HG03039 (cell line): ENCODE measurements at regions not wholly inside any gene's neighbourhood (a gene's known extent, or its start where the extent isn't known, plus 50 kb on each side); places are given as distances from the start of the nearest gene placed in this dataset.

Experiments
- ATAC-seq: cut with Tn5 transposase; IDR thresholded peaks from one replicate; pipeline ENCODE4 v1.9.1; 2021; ENCODE audit warnings: mild to moderate bottlenecking, moderate library complexity; ENCODE audit not compliant: unreplicated experiment

DNA sequence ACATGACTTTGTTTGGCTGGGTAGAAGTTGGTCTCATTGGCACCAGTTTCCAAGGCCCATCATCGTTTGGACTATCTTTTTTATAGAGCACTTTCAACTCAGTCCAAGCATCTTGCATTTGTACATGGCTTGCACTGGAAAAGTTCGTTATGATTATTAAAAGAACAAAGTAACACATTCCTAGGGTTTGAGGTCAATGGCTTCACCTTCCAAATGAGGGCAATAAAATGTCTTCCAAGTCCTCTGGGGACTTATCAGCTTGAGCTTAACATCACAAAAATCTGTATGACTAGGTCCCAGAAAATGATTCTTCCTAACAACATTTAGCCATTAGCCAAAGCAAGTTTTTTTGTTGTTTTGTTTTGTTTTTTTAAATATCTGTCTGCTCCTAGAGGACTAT is 610.8 kb downstream of the LMO4 start:
- ATAC-seq = no peak

DNA sequence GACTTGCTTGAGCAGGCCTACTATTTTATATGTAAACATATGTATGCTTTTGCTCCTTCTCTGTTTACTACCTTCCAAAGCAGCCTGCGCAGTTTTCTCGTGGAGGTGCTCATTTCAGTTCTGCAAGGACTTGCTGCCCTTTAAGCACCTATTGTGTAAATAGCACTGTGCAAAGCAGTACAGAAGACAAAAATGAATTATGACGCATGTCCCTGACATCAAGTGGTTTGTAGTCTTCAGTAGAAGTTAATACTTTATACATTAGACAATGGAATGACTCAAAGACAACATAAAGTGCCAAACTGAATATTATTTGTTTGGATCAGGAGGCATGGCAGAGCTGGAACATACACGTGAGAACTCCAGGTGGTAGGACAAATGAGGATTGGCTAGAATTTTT is 611.7 kb downstream of the LMO4 start:
- no peak for ATAC-seq

DNA sequence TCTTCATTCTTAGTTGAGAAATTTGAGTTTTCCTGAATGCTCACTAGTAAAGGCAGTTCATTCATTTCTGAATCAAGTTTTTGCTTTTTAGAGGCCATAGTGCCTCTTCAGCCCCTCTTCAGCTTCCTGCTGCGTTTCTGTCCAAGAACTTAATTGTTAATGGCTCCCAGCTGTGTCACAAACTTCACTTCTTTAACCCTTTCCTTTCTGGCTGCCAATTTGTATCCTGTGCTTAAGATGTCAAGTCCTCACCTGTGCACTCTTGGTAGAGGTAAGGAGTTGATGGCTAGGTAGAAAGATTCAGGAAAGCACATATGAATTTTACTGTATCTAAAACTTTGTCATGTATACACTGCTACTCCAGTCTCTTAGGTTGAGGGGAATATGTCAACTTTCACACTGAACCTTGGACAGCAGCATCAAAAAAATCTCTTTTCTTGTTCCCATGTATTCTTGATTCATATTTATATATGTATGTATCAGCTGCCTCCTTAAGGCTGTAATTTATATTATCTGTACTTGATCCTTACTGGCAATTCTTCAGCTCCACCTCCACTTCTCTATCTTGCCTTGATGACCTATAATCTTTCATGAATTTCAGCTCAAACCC is 612.8 kb downstream of the LMO4 start:
- ATAC-seq = no peak

DNA sequence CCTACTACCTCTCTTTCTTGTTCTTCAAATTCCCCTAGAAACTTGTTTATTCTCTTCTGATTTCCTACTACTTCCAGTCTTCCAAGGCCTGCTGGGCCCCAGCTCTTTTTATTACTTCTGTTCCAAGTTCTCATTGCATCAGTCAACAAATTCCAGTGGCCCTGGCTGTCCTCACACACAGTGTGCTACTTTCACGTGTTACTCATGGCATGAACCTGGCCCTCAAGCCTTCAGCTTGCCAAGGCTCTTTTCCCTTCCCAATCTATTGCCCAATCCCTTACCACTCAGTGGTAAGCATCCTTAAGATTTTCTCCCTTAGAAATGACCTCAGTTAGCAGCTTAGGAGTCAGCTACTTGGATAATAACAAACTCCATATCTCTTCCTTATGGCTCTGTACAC is 613.5 kb downstream of the LMO4 start:
- ATAC-seq = no peak

DNA sequence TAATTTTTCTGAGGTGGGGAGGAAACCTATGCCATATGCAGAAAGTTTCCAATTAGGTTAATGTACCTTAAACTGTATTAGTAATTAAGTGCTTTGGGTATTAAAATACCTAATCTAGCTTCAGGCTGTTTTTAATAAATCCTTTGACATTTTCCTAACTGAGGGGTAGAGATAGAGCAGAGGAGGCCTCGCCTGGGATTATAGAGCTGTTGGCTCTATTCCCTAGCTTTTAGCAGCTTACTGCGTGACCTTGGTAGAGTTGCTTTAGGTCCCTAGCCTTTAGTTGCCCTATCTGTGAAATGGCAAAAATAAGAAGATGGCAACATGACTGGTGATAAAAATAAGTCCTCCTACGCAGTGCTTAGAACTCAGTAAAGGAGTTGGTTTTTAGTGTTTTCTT is 621.0 kb downstream of the LMO4 start:
- ATAC-seq = no peak

DNA sequence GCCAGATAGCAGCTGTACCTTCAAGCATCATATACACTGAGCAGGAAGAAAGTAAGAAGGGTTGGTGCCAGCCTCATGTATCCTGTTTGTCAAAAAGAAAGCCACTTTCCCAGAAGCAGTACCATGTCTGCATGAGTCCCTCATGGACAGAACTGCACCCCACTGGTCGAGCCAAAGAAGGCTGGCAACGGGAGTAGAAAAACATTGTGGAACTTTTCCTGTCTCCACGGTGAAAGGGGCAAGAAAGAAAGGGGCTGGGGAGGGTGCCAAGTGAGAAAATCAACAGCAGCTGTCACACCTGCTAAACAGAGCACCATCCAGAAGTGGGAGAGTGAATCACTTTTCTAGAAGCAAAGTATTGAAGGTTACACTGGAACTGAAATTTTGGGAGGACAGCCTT is 621.7 kb downstream of the LMO4 start:
- no peak for ATAC-seq

DNA sequence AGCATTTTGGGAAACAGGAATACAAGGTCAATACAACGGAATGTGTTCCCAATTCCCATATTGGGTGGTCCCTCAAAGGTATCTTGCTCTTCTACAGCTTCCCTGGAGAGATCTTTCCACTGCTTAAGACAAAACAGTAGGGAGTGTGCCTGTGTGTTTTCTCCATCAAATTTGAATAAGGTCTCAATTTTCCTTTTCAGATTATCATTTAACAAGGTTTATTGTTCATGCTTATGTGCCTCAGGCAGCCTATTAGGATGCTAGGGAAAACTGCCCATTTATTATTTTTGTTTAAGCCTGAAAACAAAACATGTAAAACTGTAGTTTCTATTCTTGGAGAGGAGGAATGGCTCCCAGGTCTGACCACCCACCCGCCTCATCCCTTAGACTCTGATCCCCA is 622.7 kb downstream of the LMO4 start:
- ATAC-seq = no peak

DNA sequence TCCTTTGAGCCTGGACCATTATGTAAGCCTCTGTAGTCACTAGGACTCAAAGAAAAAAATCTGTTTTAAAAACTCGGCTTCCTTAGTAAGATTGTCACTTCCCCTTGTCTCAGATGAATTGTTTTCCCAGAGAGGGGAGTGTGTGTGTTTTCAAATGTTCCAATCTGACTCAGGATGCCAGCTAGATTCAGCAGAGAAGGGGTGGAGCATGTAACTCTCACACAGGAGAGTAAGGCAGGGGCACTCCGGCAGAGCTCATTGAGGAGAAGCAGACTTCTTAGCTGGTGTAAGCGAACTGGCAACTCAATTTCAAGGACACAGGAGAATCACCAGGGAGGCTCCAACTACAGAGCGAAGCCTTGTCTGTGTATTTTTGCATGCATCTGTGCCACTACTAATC is 623.2 kb downstream of the LMO4 start:
- no peak for ATAC-seq

DNA sequence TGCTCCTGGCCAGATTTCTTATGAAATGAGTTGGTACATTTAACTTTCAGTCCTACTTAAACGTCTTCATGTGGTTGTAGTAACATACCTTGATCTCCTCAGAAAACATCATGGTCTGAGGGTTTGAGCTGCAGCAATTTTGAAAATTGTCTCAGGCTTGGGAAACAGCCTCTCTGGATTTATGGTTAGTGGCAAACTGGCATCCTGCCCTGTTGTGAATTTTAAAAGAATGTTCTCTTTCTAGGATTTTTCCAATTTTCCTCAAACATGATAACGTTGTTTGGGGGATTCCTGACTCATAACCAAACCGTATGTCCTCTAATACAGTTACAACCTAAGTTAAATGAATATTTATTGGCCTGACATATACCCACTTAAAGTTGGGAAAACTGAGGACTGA is 624.4 kb downstream of the LMO4 start:
- ATAC-seq = no peak

DNA sequence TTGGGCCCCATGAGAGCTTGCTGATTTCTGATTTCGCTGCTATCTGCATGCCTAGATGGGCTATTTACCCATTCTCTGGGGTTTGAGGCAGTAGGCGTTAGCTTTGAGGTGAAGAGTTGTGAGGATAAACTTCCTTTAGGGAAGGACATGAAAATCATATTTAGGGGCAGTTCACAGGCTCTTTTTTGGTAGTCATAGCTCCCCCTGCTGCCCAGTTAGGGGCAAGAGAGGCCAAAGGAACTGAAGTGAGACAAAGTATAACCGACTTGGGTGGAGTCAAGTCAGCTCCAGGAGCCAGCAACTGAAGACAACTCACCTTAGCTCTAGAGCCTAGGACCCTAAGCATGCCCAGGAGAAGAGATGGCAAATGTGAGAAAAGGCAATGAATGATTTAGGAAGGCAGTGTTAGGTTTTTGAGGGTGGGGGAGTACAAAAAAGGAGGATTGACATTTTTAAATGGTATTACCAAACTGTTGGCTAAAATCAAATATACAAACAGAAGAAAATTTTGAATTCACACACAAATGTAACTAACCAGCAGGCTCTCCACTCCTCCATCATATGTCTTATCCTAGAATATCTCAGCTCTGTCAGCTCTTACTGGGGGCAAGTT is 625.2 kb downstream of the LMO4 start:
- no peak for ATAC-seq

DNA sequence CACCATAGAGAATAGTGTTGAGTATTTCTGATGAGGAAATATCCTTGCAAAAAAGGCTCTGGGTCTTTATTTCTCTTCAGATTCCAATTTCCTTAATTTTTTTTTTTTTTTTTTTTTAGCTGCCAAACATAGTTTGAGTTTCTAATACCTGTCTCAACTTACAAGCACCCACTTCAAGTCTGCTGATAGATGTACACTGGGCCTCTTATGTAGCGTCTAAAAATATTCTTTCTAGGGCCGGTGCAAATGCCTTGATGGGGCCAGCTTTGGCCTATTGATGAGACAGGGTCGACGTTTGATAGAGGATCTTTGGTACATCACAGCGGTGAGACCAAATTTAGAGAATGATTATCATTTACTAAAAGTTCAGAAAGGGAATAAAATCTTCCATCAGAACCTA is 626.4 kb downstream of the LMO4 start:
- no peak for ATAC-seq

DNA sequence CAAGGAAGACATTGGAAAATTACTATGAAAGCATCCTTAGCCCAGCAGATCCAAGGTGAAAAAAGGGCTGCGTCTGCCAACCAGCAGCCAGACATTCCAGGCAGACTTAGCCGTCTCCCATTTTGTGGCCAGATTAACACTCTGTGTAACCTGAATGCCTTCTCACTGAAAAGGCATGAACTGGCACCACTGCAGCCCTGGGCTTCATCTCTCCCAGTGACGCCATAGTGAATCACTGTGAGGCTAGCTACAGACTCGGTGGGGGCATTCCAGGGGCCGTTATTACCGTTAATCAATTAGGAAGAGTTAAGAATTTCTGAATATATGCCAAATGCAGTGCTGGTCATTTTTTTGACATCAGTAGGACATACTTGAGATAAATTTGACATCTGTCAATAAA is 627.4 kb downstream of the LMO4 start:
- ATAC-seq = no peak

DNA sequence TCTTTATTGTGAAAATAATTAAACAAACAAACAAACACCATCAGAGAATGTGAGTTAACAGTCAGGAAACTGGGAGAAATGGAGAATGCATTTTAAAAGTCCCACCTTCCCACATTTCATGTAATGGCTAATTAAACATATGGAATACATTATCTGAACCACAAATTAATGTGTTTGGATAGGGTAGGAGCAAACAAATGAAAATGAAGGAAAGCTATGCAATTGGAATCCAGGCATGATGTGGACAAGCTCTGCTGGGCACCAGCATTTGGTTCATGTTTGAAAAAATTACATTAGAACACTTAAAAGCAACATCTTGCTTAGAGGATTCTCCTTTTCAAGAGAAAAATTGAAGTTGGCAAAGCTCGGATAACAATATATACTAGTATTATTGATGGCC is 628.1 kb downstream of the LMO4 start:
- no peak for ATAC-seq

DNA sequence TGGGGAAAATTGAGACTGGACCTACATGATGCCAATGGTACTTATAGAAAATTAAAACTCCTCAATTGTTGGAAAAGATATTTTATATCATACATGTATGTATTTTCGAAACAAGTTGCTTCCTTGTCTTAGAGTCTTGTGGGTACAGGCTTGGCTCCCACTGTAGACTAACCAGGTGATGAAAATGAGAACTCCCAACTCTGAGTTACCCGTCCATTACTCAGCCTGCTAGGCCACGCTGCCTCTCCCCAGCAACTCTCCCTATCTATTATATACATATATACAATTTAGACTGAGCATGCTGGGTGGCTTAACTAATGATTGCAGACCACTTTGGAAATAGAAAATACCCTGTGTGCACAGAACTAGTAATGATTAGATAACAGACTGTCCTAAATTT is 628.7 kb downstream of the LMO4 start:
- ATAC-seq = no peak

DNA sequence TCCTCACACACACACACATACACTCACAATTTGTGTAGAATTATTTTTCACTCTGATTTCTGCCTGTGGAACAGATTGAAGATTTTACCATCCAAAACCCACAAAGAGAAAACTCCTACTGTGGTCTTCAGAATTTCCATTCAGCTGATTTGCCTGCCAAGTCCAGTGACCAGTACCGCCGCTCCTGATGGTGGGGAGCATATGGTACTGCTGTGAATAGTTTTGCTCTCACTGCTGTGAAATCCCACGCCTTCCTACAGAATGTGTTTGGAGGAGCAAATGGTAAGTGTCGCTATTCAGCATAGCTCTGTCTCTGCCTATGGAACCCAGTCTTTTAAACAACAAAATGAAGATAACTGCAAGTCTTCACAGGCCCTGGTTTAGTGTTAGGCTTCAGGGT is 629.5 kb downstream of the LMO4 start:
- ATAC-seq = no peak

DNA sequence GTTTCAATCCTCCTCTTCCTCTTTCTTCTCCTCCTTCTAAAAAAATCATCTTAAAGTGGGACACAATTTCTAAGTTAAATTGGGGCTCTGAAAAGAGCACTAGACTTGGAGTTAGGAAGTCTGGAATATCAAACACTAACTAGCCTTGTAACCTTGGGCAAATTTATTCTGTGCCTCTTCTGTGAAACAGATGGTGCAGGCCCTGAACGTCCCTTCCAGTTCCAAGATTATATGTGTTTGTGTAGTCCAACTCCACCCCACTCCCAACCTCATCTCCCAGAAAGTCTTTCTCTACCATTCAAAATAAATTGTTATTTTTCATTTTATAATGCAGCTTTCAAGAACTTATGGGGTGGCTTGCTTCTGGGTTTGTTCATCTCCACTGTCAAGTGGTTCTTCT is 630.0 kb downstream of the LMO4 start:
- no peak for ATAC-seq

DNA sequence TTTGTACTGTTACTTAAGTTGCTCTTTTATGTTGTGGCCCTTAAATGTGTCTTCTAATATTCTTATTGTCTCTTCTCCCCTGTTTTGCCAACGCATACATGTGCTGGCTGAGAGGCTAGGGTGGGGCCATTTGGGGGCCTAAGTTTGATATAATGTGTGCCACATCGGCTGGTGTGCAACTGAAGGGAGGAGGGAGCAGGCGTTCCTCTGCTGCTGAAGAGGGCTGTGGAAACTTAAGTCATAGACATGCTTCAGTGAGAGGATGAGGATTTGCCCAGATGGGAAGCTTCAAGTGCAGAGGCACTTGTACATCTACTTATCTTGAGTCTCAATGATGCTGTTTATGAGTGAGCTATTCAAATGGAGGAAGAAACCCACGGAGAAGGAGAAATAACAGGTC is 630.6 kb downstream of the LMO4 start:
- no peak for ATAC-seq

DNA sequence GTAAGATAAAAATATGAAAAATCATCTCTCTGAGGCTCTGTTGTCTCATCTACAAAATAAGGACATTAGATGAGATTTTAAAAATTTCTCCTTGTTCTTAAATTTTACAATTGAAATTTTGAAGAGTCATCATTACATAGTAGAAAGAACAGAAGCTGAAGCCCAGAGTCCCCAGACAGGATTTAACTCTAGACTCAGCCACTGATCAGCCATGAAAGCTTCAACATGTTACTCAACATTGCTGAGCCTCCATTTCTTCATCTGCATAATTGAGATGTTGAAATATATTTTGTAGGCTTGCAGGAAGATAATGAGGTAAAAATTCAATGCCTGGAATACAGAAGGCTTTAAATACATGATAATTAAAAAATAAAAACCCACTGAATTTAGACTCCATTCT is 633.3 kb downstream of the LMO4 start:
- ATAC-seq = no peak

DNA sequence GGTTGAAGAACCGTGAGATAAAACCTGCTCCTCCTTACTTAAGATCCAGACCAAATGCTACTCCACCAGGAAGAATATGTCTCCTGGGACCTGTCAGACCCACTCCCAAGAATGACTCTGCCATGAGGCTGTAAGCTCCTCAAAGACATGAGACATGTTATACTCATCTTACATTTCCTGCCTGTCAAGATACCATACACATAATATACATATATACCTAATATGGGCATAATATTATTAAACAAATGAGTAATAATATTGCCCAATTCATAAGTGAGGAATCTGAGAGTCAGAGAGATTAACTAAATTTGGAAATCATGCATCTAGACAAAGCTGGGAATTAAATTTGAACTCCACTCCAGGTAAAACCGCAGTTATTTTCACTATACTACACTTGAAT is 634.9 kb downstream of the LMO4 start:
- no peak for ATAC-seq

DNA sequence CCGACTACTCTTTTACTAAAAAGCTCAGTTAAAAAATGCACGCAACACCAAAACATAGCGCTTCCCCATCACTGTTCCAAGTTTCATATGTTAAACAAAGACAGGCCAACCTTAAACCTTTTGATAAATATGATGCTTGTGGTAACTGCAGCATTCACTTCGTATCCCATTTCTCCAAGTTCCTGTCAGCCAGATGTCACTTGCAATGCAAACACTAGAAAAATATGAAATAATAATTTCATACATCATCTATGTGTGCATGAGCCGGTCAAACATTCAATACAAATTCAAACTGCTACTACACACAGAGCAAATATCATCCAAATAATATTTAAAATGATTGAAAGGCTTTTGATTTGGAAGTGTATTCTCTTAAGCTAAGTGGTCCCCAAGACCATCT is 636.5 kb downstream of the LMO4 start:
- no peak for ATAC-seq

DNA sequence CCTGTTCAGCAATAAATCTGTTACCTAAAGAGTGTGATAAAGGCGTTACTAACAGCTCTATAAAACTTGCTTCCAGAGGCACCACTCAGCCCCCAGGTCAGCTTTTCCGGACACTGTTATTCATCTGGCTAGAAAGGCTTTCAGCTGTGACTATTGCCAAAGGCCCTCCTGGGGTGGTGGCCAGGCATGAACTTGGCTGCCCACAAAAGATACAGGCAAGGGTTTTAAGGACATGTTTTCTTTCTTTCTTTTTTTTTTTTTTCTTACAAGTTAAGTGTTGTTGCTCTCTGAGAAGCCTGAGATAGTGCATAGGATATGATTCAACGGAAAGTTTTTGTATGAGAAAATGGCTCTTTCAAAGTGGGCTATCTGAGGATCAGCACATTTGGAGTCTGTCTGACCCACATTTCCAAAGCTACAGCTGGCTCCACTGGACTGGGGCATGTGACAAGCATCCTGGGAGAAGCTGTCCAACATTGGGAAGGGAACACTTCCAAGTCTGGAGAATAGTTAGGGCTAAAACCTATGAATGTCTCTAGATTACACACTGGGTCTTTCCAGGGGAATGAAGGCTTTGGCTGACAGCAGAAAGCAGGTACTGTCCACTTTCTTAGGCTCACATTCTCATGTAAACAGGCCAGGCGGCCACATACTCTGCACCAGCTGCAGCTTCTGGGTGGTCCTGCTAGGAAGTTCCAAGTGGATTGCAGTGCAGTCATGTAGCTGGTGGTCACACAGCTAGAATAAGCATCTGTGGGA is 639.7 kb downstream of the LMO4 start:
- no peak for ATAC-seq

DNA sequence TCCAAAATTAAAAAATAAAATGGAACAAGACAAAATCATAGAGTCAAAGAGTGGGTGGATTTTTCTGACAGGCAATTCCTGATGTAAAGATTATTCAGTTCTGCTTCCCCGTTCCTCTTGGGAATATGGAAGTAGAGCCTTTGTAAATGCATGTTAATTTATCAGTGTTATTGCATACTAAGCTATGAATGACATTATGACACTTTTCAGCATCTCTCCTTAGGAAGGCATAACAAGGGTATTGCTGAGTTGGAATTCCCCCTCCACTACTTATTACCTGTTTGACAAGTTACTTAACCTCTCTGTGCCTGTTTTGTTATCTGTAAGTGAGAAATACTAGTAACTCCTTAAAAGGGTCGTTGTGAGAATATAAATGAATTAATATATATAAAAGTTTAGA is 640.4 kb downstream of the LMO4 start:
- no peak for ATAC-seq

DNA sequence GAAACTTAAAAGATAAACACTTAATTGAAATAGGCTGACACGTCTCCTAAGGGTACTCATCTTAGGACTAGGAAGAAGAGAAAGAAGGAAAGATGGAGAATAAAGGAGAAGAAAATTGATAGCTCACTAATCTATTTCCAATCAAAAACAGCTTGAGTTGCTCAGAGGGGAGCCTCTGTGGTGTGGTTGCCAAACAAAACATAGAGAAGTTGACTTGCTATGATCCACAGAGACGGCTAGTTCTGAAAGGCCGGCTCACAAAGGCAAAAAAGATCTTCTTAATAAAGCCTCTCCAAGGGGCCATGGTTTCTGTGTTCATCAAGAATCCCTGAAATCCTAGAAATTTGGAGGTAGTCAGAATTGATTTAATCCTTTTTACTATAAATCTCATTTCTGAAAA is 644.1 kb downstream of the LMO4 start:
- ATAC-seq = no peak
